GM10248 (cell line): ENCODE measurements at regions not wholly inside any gene's neighbourhood (a gene's known extent, or its start where the extent isn't known, plus 50 kb on each side); places are given as distances from the start of the nearest gene placed in this dataset.

Source experiments
- CTCF ChIA-PET: fragments of 300-600 bp; sonication (Branson Sonifier 250); formaldehyde crosslinking; extraction: SDS; loops from one replicate; lab custom pipeline; 2021; ENCODE audit warnings: antibody characterized with exemption; lab: Yijun Ruan, JAX
- POLR2A ChIA-PET: fragments of 350-650 bp; sonication (Branson Sonifier 250); formaldehyde crosslinking; extraction: SDS; loops from one replicate; lab custom pipeline; 2020; ENCODE audit warnings: antibody characterized with exemption; lab: Yijun Ruan, JAX
- DNase-seq: peaks from one replicate; pipeline ENCODE4 v3.0.0; 2012; ENCODE audit errors: extremely low spot score
- CTCF ChIP-seq: IDR thresholded peaks from 2 replicates; pipeline ENCODE4 v1.5.1; 2012; ENCODE audit warnings: mild to moderate bottlenecking, low read depth; ENCODE audit errors: extremely low read depth, missing control alignments, control extremely low read depth

- ChIA-PET CTCF (interaction anchor here (1.0 to 2.2 kb wide), 4 partner anchors 10 to 24 kb away, joined by 3 to 6 read pairs (median 4); no protein-coding TSS in a partner anchor), POLR2A (no interaction called here)
- no peak for DNase-seq
- no peak for TF ChIP-seq CTCF
These were observed 91.0 kb downstream of the TBXT start for GRCh38 chr6:166076625-166077024.

- CTCF ChIA-PET, result interaction anchor here (1.0 to 2.2 kb wide), 4 partner anchors 10 to 30 kb away, joined by 3 to 6 read pairs (median 4); no protein-coding TSS in a partner anchor
- DNase-seq, result no peak
- TF ChIP-seq CTCF, result no peak
- POLR2A ChIA-PET, result no interaction called here
These were observed 91.7 kb downstream of the TBXT start for GRCh38 chr6:166075925-166076324.

- no peak for DNase-seq
- CTCF ChIA-PET, result interaction anchor here (0.8 to 2.2 kb wide), 5 partner anchors 10 to 33 kb away, joined by 3 to 6 read pairs (median 5); no protein-coding TSS in a partner anchor
- TF ChIP-seq CTCF, result no peak
- POLR2A ChIA-PET, result no interaction called here
These were observed 92.5 kb downstream of the TBXT start for GRCh38 chr6:166075186-166075585.

GRCh38 chr6:166073082-166073481 lies 94.6 kb downstream of the TBXT start:
- ChIA-PET POLR2A (no interaction called here), CTCF (no interaction called here)
- no peak for TF ChIP-seq CTCF

GRCh38 chr6:166068768-166069167 lies 98.9 kb downstream of the TBXT start:
- CTCF ChIA-PET, result interaction anchor here (1.8 kb wide), 1 partner anchor 9 kb away, joined by 5 read pairs; no protein-coding TSS in a partner anchor
- no peak for TF ChIP-seq CTCF
- POLR2A ChIA-PET, result no interaction called here
- no peak for DNase-seq

More at GRCh38 chr6:166073082-166073481, 94.6 kb downstream of the TBXT start:
- DNase-seq, result no peak

GRCh38 chr6:166058064-166058739 lies 109.4 kb downstream of the TBXT start:
- POLR2A ChIA-PET, result no interaction called here
- no peak for DNase-seq
- TF ChIP-seq CTCF, result no peak
- CTCF ChIA-PET, result no interaction called here
